HEK293T (cell line): ENCODE measurements at regions not wholly inside any gene's neighbourhood (a gene's known extent, or its start where the extent isn't known, plus 50 kb on each side); places are given as distances from the start of the nearest gene placed in this dataset.
A peak's percentile ranks its signal among the peaks of the same experiment; 100 is the strongest.
"Not testable (repeated sequence)": the region's sequence is repeated elsewhere in the genome, so short reads cannot be mapped to it uniquely, and the experiment has no call there.

Source experiments
- CTCF ChIA-PET: fragments of 350-600 bp; formaldehyde crosslinking; extraction: SDS; loops from one replicate; lab custom pipeline; 2021; ENCODE audit warnings: antibody characterized with exemption, inconsistent platforms; lab: Yijun Ruan, JAX
- POLR2A ChIA-PET: fragments of 350-600 bp; formaldehyde crosslinking; extraction: SDS; loops from one replicate; lab custom pipeline; 2020; ENCODE audit warnings: antibody characterized with exemption, inconsistent platforms; lab: Yijun Ruan, JAX
- DNase-seq: peaks from one replicate; pipeline ENCODE4 v3.0.0; 2012; ENCODE audit warnings: mixed read lengths; ENCODE audit errors: extremely low spot score
- ARNT ChIP-seq: fragments of 450-650 bp; IDR thresholded peaks from 2 replicates; pipeline ENCODE4 v1.6.1; 2017; ENCODE audit warnings: mild to moderate bottlenecking
- BHLHE40 ChIP-seq: fragments of 450-650 bp; IDR thresholded peaks from 2 replicates; pipeline ENCODE4 v1.6.1; 2016; ENCODE audit warnings: mild to moderate bottlenecking, moderate library complexity, borderline replicate concordance
- CTBP1 ChIP-seq: fragments of 450-650 bp; IDR thresholded peaks from 2 replicates; pipeline ENCODE4 v1.6.1; 2016; ENCODE audit warnings: borderline replicate concordance
- ELF4 ChIP-seq: fragments of 450-650 bp; IDR thresholded peaks from 2 replicates; pipeline ENCODE4 v1.6.1; 2017; ENCODE audit warnings: antibody characterized with exemption
- FOXA1 ChIP-seq: fragments of 450-650 bp; IDR thresholded peaks from 2 replicates; pipeline ENCODE4 v1.6.1; 2016; ENCODE audit warnings: mild to moderate bottlenecking
- FOXK2 ChIP-seq: fragments of 450-650 bp; IDR thresholded peaks from 2 replicates; pipeline ENCODE4 v1.6.1; 2016; ENCODE audit warnings: mild to moderate bottlenecking
- FOXM1 ChIP-seq: fragments of 450-650 bp; IDR thresholded peaks from 2 replicates; pipeline ENCODE4 v1.6.1; 2017; ENCODE audit warnings: mild to moderate bottlenecking, borderline replicate concordance
- HDGF ChIP-seq: fragments of 450-650 bp; IDR thresholded peaks from 2 replicates; pipeline ENCODE4 v1.6.1; 2017; ENCODE audit warnings: antibody characterized with exemption, borderline replicate concordance
- L3MBTL2 ChIP-seq: fragments of 450-650 bp; conservative IDR thresholded peaks from 2 replicates; pipeline ENCODE4 v1.6.1; 2016; ENCODE audit warnings: mild to moderate bottlenecking
- LEF1 ChIP-seq: fragments of 450-650 bp; IDR thresholded peaks from 2 replicates; pipeline ENCODE4 v1.6.1; 2017; ENCODE audit warnings: mild to moderate bottlenecking, borderline replicate concordance
- NFRKB ChIP-seq: fragments of 450-650 bp; IDR thresholded peaks from 2 replicates; pipeline ENCODE4 v1.6.1; 2016; ENCODE audit warnings: mild to moderate bottlenecking, moderate library complexity
- SP1 ChIP-seq: fragments of 450-650 bp; IDR thresholded peaks from 2 replicates; pipeline ENCODE4 v1.6.1; 2017
- SUZ12 ChIP-seq: fragments of 450-650 bp; IDR thresholded peaks from 2 replicates; pipeline ENCODE4 v1.6.1; 2016; ENCODE audit warnings: mild to moderate bottlenecking
- TARDBP ChIP-seq: fragments of 450-650 bp; IDR thresholded peaks from 2 replicates; pipeline ENCODE4 v1.6.1; 2016
- ZNF384 ChIP-seq: fragments of 450-650 bp; IDR thresholded peaks from 2 replicates; pipeline ENCODE4 v1.6.1; 2016
- TF ChIP-seq, protein P1 (sequence below): fragments of 450-650 bp; IDR thresholded peaks from 2 replicates; pipeline ENCODE4 v1.6.1; 2016

DNA sequence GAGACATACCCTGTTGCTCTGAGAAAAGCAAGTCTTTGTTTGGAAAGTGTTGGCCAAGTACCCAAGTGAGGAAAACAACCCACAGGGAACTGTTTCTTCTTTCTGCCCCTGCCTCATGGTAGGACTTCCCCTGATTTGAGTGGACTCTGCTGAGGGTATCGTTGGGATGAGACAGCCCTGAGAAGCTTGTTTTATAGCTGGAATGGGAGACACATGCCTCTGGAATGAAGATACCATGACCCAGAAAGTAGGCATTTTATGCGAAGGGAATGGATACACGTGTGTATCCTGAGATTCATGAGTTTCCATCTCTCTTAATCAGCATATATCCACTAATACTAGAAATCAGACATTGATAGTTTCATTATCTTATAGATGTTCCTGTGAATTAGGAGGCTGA lies 382.3 kb downstream of the ATP23 start:
- POLR2A ChIA-PET = no interaction called here
- DNase-seq = no peak
- CTCF ChIA-PET = no interaction called here
- TF ChIP-seq NFRKB (no peak), HDGF (no peak), FOXM1 (no peak)

DNA sequence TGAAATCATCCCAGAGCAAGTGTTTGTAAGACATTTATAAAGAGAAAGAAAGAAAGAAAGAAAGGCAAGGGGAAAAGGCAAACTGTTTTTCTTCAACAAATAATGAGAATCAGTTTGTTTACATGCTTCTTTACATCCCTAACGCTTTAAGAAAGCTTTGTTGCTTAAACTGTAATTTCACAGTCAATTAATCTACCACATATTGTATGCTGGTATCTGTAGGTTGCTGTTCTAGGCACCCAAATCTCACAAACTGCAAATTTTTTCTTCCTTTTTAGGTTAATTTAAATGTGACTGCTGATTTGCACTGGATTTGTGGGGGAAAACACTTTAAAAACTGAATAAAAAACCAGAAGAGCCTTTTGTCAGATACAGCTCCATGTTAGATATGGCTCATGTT lies 384.2 kb downstream of the ATP23 start:
- POLR2A ChIA-PET = interaction anchor here (2.0 kb wide), 1 partner anchor 12 kb away, joined by 4 read pairs; no protein-coding TSS in a partner anchor
- CTCF ChIA-PET = interaction anchor here (1.2 kb wide), 1 partner anchor 12 kb away, joined by 8 read pairs; no protein-coding TSS in a partner anchor
- no peak for DNase-seq
- TF ChIP-seq TARDBP = no peak
- no peak for TF ChIP-seq L3MBTL2
- TF ChIP-seq CTBP1 = no peak
- no peak for TF ChIP-seq SUZ12
- TF ChIP-seq ZNF384 = no peak
- no peak for TF ChIP-seq FOXA1
- no peak for TF ChIP-seq SP1
- TF ChIP-seq FOXK2 = no peak
- no peak for TF ChIP-seq FOXM1
- TF ChIP-seq, protein P1, sequence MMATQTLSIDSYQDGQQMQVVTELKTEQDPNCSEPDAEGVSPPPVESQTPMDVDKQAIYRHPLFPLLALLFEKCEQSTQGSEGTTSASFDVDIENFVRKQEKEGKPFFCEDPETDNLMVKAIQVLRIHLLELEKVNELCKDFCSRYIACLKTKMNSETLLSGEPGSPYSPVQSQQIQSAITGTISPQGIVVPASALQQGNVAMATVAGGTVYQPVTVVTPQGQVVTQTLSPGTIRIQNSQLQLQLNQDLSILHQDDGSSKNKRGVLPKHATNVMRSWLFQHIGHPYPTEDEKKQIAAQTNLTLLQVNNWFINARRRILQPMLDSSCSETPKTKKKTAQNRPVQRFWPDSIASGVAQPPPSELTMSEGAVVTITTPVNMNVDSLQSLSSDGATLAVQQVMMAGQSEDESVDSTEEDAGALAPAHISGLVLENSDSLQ = no peak
- no peak for TF ChIP-seq ELF4
- no peak for TF ChIP-seq LEF1
- TF ChIP-seq BHLHE40 = no peak
- no peak for TF ChIP-seq NFRKB

DNA sequence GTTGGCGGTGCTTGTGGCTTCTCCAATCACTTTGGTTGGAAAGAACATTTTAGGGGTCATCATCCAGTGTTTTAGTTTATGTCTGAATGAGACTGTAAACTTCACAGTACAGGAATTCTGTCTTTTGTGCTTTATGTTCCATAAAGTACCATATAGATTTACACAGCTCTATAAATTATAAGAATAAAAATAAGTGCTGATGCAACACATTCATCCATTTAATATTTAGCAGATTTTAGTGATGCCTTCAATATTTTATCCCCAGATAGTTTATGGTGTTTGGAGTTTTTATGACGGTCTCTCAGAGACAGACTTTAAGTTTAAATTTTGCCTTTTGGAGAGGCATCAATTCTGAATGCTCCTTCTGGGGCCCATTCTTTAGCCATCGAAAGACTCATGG lies 385.2 kb downstream of the ATP23 start:
- TF ChIP-seq NFRKB = no peak
- ChIA-PET POLR2A (interaction anchor here (2.0 kb wide), 1 partner anchor 11 kb away, joined by 4 read pairs; no protein-coding TSS in a partner anchor), CTCF (no interaction called here)
- no peak for DNase-seq

DNA sequence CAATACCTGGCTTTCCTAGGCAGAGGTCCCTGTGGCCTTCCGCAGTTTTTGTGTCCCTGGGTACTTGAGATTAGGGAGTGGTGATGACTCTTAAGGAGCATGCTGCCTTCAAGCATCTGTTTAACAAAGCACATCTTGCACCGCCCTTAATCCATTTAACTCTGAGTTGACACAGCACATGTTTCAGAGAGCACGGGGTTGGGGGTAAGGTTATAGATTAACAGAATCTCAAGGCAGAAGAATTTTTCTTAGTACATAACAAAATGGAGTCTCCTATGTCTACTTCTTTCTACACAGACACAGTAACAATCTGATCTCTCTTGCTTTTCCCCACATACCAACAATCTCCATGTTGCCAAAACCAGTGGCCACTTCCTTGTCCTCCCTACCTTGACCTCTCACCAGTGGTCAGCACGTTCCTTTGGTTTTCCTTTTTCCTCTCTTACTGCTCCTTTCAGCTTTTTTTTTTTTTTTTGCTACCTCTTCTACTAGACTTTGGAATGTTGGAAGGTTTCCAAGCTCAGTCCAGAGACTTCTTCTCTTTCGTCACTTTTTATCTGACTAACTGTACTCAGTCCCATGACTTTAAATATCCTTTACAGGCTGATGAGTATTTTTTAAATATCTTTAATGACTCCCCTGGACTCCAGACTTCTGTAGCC lies 395.3 kb downstream of the ATP23 start:
- DNase-seq = not testable (repeated sequence)
- ChIA-PET CTCF (interaction anchor here (0.8 kb wide), 1 partner anchor 12 kb away, joined by 8 read pairs; no protein-coding TSS in a partner anchor), POLR2A (interaction anchor here (1.3 kb wide), 1 partner anchor 11 kb away, joined by 4 read pairs; no protein-coding TSS in a partner anchor)

DNA sequence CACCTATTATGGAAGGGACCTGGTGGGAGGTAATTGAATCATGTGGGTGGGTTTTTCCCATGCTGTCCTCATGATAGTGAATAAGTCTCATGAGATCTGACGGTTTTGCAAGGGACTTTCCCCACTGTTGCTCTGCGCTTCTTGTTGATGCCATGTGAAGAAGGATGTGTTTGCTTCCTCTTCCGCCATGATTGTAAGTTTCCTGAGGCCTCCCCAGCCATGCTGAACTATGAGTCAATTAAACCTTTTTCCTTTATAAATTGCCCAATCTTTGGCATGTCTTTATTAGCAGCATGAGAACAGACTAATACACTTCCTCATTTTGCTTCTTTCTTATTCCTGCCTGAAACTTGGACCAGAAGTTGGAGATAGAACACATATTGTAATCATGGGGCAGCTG lies 396.2 kb downstream of the ATP23 start:
- ChIA-PET CTCF (interaction anchor here (0.8 kb wide), 1 partner anchor 12 kb away, joined by 8 read pairs; no protein-coding TSS in a partner anchor), POLR2A (interaction anchor here (1.3 kb wide), 1 partner anchor 12 kb away, joined by 4 read pairs; no protein-coding TSS in a partner anchor)

DNA sequence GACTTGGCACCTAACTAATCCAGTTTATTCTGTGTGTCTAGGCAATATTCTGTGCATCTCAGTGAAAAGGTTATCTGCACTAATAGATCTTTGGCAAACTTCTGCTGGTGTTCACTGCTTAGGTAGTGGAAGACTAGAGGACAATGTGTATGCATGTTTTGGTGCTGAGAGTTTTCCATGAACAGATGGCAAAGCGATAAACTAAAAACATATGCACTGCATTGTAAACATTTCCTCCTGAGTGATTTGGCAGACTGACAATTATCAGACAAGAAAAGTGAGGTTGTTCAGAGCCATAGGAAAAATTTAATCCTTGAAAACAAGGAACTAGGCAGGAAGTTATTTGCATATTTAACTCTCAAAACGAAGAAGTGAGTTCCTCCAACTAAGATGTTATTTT lies 400.4 kb downstream of the ATP23 start:
- ChIA-PET POLR2A (no interaction called here), CTCF (no interaction called here)
- TF ChIP-seq L3MBTL2 (no peak), NFRKB (no peak), FOXM1 (no peak), SUZ12 (no peak), LEF1 (no peak), SP1 (no peak), FOXK2 (no peak)
- no peak for DNase-seq

More for the DNA sequence above, 396.2 kb downstream of the ATP23 start:
- not testable (repeated sequence) for DNase-seq

DNA sequence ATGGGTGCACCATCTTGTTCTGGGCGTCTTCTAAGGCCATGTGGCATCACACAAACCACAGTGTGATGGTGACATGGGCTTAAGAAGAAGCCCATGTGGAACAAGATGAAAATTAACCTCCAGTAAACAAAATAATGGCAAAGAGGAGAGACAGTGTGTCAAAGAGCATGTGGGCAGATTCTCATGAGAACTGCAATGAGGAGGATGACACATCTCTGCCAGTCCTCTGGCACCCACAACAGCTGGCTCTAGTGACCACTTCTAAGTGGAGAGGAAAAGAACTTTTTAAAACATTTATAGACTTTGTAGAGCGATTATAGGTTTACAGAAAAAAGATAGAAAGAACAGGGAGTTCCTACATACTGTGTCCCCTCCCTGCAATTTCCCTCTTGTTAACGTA lies 401.4 kb downstream of the ATP23 start:
- no peak for DNase-seq
- TF ChIP-seq, protein P1 = no peak
- no peak for TF ChIP-seq FOXM1
- no peak for TF ChIP-seq ARNT
- no peak for TF ChIP-seq NFRKB
- CTCF ChIA-PET = no interaction called here
- POLR2A ChIA-PET = no interaction called here

DNA sequence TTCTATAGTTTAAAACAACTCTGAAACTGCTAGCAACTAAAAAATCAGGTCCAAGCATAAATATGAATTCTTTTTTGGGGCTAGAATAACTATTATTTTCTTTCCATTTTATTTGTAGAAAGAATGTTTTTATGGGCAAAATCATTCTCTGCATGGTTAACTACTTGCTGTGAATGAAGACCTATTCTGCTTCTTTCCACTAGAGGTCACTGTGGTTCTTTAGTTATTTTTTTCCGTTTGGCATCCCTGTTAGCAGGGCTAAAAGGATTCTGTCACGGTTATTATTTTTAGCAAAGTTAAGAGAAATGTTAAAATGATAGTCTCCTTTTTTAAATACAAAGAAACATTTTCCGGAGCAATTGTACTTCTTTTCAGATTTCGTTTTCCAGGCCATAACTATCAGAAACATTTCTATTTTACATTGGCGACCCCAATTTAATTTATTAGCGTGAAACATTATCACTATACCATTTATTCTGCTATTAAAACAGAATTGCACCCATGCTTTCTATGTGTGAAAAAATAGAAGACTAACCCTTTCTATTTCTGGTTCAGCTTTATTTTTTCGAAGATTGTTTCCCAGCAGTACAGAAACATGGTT lies 404.8 kb downstream of the ATP23 start:
- POLR2A ChIA-PET = no interaction called here
- TF ChIP-seq FOXA1 (no peak), L3MBTL2 (no peak), ZNF384 (no peak), HDGF (no peak), ELF4 (no peak), NFRKB (no peak), FOXK2 (no peak)
- DNase-seq = peak; percentile 31
- CTCF ChIA-PET = no interaction called here
